ENCODE measurements at regions not wholly inside any gene's neighbourhood (a gene's known extent, or its start where the extent isn't known, plus 50 kb on each side); places are given as distances from the start of the nearest gene placed in this dataset.

GRCh38 chr5:28576022-28576421, 1537.6 kb upstream of the CDH9 start:
- Mint-ChIP-seq H3K9me3 (peaks cover 23% of the 10 kb centered on the region), H3K27ac (no peak overlapping the region), H3K4me1 (peaks cover 15% of the 10 kb centered on the region), H3K27me3 (ENCODE audit: low read depth) (no peaks in the 10 kb centered on the region), H3K36me3 (ENCODE audit: low read depth) (no peaks in the 10 kb centered on the region), H3K4me3 (no peak overlapping the region)
- no peak for TF ChIP-seq CTCF (IDR thresholded peaks at IDR 0.05; ENCODE audit: unreplicated experiment in 3 of 3)

- H3K4me3 Mint-ChIP-seq = no peak overlapping the region
- H3K27ac Mint-ChIP-seq = no peak overlapping the region
- H3K4me1 Mint-ChIP-seq = peaks cover 9% of the 10 kb centered on the region
- H3K27me3 Mint-ChIP-seq (ENCODE audit: low read depth) = no peaks in the 10 kb centered on the region
- TF ChIP-seq CTCF (IDR thresholded peaks at IDR 0.05; ENCODE audit: unreplicated experiment in 3 of 3) = no peak
- H3K9me3 Mint-ChIP-seq = peaks cover 23% of the 10 kb centered on the region
- H3K36me3 Mint-ChIP-seq (ENCODE audit: low read depth) = no peaks in the 10 kb centered on the region
These were observed 1537.0 kb upstream of the CDH9 start for GRCh38 chr5:28575368-28575767.

GRCh38 chr5:28574606-28575005, 1536.2 kb upstream of the CDH9 start:
- peaks cover 8% of the 10 kb centered on the region for H3K4me1 Mint-ChIP-seq
- no peak for TF ChIP-seq CTCF (IDR thresholded peaks at IDR 0.05; ENCODE audit: unreplicated experiment in 3 of 3)
- H3K9me3 Mint-ChIP-seq = peaks cover 23% of the 10 kb centered on the region
- no peak overlapping the region for H3K27ac Mint-ChIP-seq
- H3K36me3 Mint-ChIP-seq (ENCODE audit: low read depth) = no peaks in the 10 kb centered on the region
- H3K4me3 Mint-ChIP-seq = no peak overlapping the region
- no peaks in the 10 kb centered on the region for H3K27me3 Mint-ChIP-seq (ENCODE audit: low read depth)

- TF ChIP-seq CTCF (IDR thresholded peaks at IDR 0.05; ENCODE audit: unreplicated experiment in 3 of 3) = no peak
- Mint-ChIP-seq H3K9me3 (peaks cover 5% of the 10 kb centered on the region), H3K27ac (no peak overlapping the region), H3K36me3 (ENCODE audit: low read depth) (no peaks in the 10 kb centered on the region), H3K4me1 (peaks cover 7% of the 10 kb centered on the region), H3K4me3 (no peak overlapping the region), H3K27me3 (ENCODE audit: low read depth) (no peaks in the 10 kb centered on the region)
These were observed 1528.7 kb upstream of the CDH9 start for GRCh38 chr5:28567048-28567447.

GRCh38 chr5:28561522-28561921, 1523.1 kb upstream of the CDH9 start:
- no peak overlapping the region for H3K4me3 Mint-ChIP-seq

More at GRCh38 chr5:28561522-28561921, 1523.1 kb upstream of the CDH9 start:
- TF ChIP-seq CTCF (IDR thresholded peaks at IDR 0.05; ENCODE audit: unreplicated experiment in 3 of 3) = no peak
- Mint-ChIP-seq H3K9me3 (peaks cover 8% of the 10 kb centered on the region), H3K36me3 (ENCODE audit: low read depth) (no peaks in the 10 kb centered on the region), H3K4me1 (no peaks in the 10 kb centered on the region), H3K27ac (peak overlapping the region in 1 of 3 experiments; percentile 65), H3K27me3 (ENCODE audit: low read depth) (no peaks in the 10 kb centered on the region)

All from nephron (organoid).